GM19240 (cell line): ENCODE measurements at regions not wholly inside any gene's neighbourhood (a gene's known extent, or its start where the extent isn't known, plus 50 kb on each side); places are given as distances from the start of the nearest gene placed in this dataset.

Source experiments
- DNase-seq: peaks from one replicate; pipeline ENCODE4 v3.0.0; 2011; ENCODE audit warnings: low spot score; ENCODE audit not compliant: insufficient read length

DNA sequence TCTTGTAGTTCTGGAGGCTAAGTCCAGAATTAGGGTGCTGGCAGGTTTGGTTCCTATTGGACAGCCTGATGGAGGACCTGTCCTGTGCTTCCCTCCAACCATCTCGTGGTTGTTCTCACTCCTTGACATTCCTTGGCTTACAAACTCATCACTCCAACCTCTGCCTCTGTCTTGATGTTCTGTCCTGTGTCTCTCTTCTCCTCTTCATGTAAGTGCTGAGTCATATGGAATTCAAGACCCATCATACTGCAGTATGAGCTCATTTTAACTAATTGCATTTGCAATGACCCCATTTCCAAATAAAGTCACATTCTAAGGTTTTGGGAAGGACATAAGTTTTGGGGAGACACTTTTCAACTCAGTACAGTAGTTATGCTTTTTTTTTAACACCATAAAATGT lies 374.7 kb downstream of the TRIB2 start:
- DNase-seq, result no peak

DNA sequence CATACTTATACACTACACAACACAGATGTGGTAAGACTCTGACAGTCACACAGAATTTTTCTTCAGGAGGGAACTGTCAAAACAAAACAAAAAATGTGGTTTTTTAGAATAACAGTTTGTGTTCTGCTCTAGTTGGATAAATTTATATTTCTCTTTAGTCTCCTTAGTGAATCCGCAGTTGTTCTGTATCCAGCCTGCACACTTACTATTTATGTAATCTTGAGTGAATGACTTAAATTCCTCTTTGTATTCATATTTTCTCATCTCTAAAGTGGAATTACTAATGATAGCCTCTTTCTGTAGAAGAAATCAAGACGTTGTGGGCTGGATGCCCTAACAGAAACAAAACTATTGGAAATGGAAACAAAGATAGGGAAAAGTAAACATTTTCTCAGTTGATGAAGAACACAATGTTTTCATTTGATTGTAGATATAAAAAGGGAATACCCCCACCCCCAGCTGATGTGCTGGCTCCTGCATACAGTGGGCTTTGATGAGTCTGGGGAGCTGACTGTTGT lies 375.2 kb downstream of the TRIB2 start:
- no peak for DNase-seq

DNA sequence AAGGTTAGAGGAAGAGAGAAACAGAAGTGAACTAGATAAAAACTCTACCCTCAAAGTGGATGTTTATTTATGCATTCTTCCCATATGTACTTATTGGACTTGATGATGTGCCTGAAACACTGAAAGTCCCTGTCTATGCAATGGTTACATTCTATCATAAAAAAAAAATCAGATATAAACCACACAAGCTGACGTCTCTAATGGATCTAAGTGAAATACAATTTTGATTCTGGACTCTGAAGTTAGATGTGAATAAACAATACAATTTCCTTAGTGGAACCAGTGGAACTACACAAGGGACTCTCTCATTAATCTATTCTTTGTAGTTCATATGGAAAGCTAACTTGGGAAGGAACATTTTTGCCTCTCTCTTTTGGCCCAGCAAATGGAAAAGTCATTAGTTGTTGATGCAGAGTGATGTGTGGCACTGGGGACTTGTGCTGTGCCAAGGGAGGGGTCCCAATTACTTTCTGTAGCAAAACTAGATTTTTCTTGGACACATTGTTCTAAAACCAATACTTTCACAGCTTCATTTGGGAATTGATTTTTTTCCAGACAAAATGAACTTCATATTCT lies 376.8 kb downstream of the TRIB2 start:
- DNase-seq, result no peak

DNA sequence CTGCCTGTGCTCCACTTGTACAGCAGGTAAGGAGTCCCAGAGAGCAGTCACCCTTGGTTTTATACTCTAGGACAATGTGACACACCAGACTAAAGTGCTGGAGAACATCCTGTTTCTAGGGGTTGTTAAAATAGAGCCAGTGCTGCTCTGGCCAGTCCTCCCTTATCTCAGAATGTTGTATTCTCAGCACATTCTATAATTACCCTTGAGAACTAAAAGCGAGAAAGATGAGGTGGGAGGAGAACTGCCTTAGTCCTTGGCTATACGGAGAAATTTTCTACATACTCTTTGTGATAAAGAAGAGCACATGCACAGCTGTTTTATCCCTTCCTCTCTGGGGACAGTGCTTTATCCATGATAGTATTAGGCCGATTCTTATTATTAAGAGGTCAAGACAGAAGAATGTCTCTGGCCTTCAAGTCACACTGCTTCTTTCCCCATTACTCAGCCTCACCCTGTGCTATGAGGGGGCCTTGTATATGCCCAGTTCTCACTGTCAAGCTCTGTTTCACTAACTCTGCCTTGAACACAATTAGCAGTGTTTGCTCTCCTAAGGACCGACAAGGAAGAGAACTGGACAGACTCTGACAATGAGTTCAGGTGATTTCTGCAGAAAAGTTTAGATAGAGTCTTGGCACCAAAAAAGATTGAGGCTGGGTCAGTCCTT lies 385.8 kb downstream of the TRIB2 start:
- no peak for DNase-seq

DNA sequence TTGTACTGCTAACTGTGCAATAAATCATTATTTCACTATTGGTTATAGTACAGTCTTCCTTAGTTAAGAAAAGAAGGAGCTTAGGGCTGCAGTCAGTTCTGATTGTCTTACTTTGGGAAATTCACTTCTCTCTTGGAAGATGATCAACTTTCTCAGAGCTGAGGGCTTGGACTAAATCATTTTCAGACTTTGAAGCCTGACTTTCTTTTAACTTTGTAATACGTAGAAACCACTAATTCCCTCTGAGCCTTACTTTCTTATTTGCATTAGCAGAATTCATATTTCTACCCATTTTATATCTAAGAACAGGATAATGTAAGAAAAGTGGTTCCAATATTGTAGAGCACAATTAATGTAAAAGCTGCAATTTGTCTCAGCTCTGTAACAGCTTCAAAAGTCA lies 386.4 kb downstream of the TRIB2 start:
- DNase-seq, result no peak

DNA sequence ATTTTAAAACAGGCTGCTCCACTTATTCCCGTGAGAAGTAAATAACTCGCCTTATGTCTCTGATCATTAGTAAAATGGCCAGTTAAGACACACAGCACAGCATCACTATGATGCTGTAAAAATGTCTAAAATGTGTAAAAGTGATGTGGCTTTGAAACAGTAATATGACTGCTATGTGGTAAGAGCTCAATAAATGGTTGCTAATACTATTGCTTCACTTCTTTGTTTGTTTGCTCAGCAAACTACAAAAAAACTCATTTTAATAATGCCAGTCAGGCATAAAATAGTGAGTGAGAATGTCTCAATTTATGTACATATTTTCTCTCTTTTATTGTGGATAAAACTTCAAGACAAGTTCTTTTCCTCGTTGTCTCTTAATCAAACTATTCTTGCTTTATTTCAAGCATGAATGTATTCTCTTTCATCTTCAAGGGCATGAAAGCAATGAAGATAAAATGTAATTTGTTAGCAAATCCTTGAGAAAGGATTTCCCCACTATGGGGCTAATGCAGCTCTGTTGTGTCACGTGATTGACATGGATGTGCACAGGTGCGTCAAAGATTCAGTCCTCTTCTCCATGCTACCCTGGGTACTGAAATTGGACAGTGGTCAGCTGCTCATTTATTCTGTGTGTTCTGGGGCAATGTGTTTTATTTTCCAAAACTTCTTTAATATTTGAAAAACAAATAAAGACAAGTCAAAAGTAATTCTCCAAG lies 387.2 kb downstream of the TRIB2 start:
- DNase-seq, result no peak

DNA sequence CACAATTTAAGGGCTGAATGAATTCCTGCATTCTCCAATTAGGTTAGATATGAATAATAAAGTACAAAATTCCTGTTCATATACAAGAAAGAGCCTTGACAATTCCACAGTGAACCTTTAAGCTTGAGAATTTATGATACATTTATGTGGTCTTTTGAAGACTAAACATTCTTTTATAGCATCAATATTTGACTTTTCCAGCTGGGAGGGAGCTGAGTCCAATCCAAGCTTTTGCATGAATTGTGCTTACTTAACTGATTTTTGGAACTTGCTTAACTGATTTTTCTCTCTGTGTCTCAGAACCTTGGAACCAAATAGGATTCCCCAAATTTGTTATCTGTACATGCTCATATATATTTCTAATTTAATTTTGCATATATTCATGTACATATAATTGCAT lies 388.0 kb downstream of the TRIB2 start:
- no peak for DNase-seq

DNA sequence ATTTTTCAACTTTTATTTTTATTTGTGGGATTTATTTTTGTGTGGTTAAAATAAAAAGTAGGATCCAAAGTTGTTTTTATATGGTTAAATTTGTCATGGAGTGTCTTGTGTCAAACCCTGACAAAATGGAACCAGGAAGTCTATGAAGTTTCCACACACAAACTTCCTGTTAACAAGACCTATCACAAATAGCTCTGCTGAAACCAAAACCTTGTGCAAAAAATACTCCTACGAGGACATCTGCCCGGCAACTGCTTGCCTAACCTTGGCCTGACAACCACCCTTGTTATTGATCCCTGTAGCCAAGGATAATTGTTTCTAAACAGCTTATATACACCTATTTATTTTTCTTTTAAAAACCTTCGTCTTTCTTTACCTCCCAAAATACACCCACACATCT lies 389.6 kb downstream of the TRIB2 start:
- no peak for DNase-seq

DNA sequence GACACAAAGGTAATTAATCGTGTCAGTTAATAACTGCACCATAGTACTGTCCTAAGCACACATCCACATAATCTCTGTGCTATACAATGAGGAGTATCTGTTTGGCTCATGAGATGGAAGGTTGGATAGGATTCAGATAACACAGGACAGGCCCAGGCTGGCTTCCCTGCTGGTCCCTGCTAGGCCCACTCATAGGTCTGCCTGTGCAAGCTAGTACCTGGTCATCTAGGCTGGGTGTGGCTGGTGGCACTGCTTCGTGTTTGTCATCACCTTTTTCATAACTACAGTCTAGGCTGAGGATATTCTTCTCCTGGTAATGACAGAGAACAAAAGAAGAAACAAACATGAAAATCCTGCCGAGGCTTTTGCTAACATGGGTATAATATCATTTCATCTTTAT lies 392.8 kb downstream of the TRIB2 start:
- no peak for DNase-seq

DNA sequence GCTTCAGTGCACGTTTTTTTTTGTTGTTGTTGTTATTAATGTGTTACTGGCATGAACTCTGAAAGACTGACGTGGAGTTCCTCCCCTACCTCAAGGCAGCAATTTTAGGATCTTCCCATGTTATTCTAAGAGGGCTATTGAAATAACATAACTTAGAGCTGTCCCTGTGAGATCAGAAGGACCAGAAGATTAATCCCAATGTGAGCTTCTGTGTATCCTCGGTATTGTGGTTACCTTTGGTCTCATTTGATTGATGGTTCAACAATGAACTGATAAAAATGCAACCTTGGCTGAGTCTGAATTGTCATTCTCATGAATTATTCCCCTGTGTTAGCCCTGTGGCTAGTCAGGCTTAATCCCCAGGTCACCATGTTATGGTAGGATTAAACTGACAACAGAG lies 394.1 kb downstream of the TRIB2 start:
- no peak for DNase-seq

DNA sequence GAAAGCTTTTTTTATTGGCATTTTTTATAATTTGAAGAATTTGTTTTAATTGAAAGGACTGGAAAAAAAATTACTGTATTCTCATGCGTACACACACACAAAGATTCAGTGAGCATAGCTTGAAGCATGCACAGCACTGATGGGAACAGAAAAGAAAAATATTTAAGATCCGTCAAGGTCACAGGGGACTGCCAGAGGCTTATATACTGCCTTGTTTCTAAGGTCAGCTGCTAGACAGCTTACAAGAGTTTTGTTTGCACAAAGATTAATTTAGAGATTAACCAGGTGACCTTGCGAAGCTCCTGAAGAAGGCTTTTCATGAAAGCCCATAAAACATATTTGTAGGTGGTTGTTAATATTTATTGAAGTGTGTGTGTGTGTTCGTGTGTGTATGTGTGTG lies 396.3 kb downstream of the TRIB2 start:
- DNase-seq, result no peak

DNA sequence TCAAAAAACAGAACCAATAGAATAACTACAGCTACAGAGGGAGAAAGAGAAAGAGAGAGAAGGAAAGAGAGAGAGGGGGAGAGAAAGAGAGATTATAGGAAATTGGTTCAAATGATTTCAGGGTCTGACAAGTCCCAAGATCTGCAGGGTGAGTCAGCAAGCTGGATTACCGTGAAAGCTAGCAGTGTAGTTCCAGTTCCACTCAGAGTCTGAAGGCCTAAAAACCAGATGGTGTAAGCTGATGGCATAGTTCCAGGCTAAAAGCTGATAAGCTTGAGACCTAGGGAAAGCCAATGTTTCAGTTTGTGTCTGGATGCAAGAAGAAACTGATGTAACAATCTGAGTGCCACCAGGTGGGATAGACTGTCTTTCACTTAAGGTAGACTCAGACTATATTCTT lies 397.7 kb downstream of the TRIB2 start:
- no peak for DNase-seq

DNA sequence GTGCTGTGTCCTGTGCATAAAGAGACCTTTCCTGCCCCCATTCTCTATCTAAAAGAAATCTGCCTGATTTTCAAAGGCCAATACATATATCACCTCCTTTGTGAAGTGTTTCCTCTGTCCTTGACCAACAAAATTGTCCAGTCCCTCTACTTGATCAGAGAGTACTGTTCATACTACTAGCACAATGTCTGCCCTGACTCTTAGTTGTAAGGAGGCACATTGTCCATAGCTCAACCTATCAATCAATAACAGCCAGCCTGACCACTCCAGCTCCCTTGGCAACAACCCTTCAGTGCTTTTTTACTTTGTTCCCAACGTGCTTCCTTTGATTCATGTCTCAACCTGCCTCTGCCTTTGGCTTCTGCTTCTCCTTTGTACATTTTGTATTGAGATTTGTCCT lies 398.9 kb downstream of the TRIB2 start:
- no peak for DNase-seq

DNA sequence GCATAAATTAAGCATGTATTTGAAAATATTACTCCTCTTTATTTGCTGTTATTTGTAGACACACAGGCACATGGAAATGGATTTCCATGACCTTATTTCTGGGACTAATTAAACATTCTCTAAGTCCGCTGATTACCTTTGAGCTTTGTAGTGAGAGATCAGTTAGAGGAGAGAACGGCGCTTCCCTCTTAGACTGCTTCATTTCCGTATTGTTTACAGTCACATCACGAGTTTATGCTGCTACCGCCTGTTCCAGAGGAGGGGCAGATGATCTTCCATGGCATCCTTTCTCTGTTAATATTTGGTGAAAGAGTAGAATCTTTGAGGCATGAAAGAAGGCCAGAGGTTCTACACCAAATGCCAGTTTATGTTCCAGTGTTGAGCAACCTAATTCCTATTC lies 404.4 kb downstream of the TRIB2 start:
- DNase-seq, result no peak

DNA sequence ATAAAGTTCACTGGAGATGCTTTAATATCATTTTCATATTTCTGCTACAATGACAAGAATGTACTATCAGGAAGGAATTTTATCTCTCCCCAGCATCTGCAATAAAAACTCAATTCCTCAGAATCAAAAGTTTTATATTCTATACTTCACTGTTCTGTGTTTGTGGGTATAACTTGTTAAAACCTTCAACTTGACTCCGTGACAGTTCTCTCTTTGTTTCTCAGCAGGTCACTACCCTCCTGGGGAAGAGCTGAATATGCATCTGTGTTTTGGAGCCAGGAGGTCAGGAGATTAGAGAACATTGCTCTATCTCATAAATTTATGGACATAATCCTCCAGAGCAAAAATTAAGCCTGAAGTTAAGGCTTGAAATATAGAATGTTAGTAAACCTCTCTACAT lies 411.4 kb downstream of the TRIB2 start:
- DNase-seq, result no peak

DNA sequence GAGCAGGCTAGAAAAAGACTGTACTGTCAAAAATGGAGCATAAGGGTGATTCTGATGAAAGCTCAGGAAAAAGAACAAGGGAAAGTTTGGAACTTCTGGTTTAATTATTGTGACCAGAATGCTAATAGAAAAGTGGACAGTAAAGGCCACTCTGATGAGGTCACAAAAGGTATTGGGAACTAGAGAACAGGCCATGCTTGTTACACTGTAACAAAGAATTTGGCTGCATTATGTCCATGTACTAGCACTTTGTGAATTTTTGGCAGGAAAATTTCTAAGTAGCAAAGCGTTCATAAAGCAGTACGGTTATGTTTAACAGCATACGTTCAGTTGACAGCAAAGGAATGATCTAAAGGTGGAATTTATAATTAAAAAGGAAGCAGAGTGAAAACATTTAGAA lies 418.6 kb downstream of the TRIB2 start:
- no peak for DNase-seq

DNA sequence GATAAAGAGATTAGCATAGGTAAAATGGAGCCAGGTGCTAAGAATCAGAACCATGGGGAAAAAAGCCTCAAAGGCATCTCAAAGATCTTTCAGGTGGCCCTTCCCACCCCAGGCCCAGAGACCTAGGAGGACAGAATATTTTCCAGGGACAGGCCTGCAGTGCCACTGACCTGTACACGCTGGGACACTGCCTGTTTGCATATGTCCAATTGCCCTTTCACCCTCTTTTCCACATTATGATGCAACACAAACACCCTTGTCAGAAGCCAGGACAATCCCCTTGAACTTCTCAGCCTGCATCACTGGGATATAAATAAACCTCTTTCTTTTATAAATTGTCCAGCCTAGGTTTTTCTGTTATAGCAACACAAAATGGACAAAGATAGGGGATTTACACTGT lies 419.1 kb downstream of the TRIB2 start:
- DNase-seq, result no peak

DNA sequence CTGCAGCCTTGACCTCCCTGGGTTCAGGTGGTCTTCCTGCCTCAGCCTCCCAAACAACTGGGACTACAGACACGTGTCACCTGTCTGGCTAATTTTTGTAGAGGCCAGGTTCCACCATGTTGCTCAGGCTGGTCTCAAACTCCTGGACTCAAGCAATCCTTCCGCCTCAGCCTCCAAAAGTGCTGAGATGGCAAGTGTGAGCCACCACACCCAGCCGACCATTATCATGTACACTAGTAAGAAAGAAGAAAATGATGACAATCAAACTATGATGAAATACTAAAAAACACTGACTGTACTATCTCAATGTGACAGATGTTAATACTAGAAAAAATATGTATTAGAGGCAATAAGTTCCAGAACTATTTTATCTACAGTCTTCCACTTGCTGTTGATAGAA lies 420.9 kb downstream of the TRIB2 start:
- DNase-seq, result no peak

DNA sequence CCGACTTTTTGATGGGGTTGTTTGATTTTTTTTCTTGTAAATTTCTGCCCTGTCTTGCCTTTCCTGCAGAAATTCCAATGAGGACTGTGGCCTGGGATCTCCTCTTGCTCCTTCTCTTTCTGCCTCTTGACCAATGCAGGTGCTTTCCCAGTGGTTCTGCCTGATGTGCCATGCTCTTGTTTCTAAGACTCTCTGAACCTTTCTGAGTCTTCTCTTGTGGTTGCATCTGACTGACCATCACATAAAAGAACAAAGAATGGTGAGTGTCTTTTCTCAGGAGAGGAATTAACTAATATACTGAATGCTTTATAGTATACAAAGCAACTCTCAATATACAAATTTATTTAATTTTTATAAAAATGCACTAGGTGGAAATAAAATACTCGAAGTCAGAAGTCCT lies 424.6 kb downstream of the TRIB2 start:
- no peak for DNase-seq

DNA sequence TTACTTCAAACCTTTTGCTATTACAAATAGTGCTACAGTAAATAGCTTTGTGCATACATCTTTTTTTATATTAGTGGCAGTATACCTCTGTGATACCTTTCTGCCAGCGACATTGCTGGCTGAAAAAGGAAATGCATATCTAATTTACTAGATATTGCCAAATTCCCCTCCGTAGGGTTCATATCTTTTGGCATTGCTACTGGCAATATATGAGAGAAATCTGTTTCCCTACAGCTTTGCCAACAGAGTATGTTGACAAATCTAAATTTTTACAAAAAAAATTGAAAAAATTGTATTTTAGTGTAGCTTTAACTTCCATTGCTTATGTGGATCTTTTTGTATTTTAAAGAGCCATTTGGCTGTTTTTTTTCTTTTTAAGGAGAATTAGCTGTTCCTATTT lies 426.7 kb downstream of the TRIB2 start:
- no peak for DNase-seq

DNA sequence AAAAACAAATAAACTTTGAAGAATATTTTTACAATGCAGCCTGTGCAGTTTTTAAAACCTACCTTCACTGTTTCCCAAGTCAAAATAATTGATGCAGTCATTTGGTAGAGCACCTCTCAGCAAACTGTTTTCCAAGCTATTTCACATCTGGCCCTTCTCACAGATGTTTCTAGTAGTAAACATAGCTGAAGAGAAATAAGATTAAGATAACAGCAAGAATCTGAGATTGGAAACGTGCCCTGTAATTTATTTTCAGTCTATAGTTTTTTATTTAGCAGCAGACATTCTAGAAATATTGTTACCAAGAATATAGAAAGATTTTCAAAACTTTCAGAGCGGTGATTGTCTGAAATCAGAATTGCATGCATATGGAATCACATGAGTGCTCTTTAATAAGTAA lies 440.2 kb downstream of the TRIB2 start:
- no peak for DNase-seq

DNA sequence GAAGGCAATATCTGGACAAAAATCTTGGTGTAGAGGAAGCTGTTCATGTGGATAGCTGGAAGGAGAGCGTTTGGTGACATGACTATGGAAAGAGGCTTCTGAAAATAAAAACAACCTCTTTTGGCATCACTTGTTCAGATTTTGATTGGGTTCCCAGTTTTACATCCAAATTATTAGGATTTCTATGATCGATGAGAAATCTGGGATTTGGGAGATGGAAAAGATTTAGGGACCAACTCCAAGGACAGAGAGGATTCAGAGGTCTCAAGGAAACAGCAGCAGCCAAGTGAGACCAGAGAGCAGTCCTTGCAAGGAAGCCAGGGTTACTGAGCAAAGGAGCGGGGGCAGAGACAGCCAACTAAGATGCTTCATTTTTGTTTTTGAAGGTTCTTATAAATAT lies 441.7 kb downstream of the TRIB2 start:
- no peak for DNase-seq

DNA sequence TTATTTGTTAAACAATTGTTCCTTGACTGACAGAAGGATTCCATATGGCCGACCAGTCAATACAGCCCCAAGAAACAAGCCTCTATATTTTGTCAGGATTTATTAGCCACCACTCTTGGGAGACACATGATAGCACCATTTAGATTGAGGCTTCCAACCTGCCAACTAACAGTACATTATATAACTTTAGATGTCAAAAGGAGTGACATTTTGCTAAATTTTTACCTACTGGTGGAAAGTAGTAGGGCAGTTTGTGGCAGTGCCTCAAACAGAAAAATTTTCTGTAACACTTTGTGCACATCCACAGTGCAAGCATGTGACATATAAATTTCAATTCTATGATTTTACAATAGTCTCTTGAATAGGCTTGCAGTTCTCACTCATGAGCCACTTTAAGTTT lies 464.0 kb downstream of the TRIB2 start:
- no peak for DNase-seq
